ENCODE measurements at regions not wholly inside any gene's neighbourhood (a gene's known extent, or its start where the extent isn't known, plus 50 kb on each side); places are given as distances from the start of the nearest gene placed in this dataset.
A peak's percentile ranks its signal among the peaks of the same experiment; 100 is the strongest.
"Not testable (repeated sequence)": the region's sequence is repeated elsewhere in the genome, so short reads cannot be mapped to it uniquely, and the experiment has no call there.

DNA sequence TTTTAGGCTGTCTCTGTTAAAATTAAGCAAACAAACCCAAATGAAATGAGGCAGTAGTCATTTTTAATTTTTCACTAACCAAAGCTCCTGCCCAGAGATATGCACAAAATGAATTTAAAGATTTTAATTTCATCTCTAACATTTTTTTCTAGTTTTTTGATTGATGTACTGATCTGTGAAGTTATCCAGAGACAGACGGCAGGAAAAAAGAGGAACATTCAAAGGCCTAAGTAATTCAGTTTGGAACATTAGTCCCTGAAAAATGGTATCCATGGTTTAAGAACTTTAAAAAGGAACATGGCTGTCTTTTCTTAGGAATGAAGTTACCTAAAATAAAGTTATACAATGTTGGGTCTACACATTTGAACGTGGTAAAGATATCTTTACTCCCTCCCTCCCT is 498.8 kb upstream of the LMO3 start:
- DNase-seq (ENCODE audit: low read depth) = no peak

- DNase-seq (ENCODE audit: low read depth) = no peak
Observed at GRCh38 chr12:17097674-17098073, 491.7 kb upstream of the LMO3 start.

DNA sequence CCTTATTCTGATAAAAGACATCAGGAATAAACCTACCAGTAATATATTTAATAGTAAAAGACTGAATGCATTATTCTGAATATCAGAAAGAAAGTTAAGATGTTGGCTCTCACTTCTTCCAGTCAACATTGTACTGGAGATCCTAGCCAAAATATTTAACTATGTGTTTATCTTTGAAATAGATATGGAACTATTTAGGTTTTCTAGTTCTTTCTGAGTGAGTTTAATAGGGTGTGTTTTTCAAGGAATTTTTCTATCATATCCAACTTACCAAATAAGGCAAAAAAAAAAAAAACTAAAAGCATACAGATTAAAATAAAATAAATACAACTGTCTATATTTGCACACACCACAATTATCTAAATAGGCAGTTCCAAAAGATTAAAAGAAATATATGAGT is 478.9 kb upstream of the LMO3 start:
- no peak for DNase-seq (ENCODE audit: low read depth)

DNA sequence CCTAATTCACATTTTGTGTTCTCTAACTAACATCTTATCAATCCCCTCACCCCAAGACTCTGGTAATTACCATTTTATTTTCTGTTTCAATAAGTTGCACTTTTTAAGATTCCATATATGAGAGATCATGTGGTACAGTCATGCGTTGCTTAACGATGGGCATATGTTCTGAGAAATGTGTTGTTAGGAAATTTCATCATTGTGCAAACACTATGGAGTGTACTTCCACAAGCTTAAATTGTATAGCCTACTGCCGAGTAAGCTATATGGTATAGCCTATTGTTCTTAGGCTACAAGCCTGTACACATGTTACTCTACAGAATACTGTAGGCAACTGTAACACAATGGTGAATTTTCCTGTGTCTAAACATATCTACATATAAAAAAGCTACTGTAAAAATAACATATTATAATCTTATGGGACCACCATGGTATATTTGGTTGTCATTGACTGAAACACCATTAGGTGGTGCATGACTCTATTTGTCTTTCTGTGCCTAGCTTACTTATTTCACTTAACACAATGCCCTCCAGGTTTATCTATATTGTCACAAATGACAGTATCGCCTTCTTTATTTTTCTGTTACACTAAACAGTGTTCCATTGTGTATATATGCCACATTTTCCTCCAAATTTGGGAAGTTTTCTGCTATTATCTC is 473.4 kb upstream of the LMO3 start:
- DNase-seq (ENCODE audit: low read depth) = no peak

GRCh38 chr12:17077594-17077993 is 471.6 kb upstream of the LMO3 start:
- no peak for DNase-seq (ENCODE audit: low read depth)

DNA sequence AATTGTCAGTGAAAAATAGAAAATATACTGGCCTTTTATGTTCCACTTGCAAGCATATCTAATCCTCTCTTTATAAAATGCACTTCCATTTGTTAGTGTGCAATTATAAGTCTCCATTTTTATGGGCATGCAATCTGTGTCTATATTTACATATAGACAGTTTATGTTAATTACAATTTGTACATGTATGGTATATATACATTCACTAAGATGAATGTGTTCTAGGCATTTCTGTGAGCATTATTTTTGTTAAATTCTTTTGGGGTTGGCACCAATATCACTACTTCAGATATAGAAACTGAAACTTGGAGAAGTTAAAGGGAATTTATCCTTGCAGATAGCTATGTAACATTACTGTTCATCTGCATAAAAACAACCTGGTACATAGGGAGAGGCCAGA is 470.8 kb upstream of the LMO3 start:
- no peak for DNase-seq (ENCODE audit: low read depth)

DNA sequence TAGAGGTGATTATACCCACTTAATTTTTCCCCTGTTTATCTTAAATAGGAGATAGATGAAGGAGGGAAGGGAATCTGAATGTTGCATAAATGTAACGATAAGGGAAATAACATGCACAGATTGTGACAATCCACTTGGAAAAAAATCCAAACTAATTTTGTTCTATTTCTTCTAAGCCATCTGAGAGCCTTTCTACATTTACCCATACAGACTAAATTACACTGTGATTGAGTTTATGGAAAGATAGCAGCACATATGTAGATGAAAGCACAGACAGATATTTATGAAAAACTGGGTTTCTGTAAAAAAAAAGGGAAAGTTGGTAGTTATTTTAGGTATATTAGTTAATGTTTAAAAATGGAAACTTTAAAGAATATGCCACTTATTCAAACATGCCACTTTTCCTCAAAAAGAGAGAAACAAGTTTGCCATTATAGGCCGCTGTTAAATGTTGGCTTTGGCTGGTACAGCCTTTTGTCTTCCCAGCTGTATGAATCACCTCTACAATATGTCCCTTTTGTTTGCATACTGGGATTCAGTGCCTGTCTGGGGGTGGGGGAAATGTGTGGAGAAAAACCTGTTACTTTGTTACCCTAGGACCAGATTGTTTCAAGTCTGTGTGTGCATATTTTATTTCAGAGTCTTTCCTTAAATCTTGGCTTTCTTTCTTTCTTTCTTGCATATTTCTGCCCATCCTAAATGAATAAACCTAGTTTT is 470.2 kb upstream of the LMO3 start:
- peak; percentile 20 for DNase-seq (ENCODE audit: low read depth)

DNA sequence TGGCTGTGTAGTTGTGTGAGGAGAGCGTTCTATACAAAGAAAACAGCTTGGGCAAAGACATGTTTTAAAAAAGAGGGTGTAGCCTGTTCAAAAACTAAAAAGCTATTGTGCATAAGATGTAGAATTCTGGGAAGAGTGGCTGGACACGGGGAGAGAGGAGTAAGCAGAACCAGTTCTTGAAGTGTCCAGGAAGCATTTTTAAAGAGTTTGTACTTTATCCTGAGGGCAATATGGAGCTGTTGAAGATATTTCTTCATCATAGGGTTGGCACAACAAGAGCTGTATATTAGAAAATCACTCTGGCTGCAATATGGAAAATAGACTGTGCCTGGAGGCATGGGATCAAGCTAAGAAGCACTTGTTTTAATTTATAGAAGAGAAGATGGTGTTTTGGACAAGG is 458.9 kb upstream of the LMO3 start:
- DNase-seq (ENCODE audit: low read depth) = no peak

DNA sequence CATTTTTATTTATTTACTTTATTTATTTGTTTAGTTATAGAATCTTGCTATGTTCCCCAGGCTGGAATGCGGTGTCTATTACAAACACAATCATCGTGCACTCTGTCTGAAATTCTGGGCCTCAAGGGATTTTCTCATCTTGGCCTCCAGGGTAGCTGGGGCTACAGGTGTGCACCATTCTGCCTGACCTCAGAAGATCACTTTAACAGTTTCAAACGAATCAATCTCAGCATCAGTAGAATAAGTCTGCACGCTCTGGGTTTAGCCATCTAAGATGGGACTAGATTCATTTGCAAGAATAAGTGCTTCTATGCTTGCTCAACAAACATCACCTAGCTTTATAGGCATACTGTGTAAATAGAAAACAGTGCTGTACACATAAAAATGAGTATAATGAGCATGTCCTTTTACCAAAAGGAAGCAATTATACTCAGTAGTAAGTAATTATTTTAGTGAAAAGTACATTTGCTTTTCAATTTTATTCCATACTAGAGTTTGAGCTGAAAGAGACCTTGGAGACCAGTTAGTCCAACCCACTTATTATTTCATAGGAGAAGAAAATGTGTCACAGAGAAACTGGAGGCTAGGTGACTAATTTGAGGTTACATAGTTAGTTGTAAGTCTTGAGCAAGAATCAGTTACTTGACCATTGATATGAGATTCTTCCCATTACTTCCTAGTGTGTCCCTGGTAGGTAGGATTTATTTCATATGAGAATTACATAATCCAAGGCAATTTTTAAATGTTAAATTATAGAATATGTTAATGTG is 456.5 kb upstream of the LMO3 start:
- DNase-seq (ENCODE audit: low read depth) = peak; percentile 11

- no peak for DNase-seq (ENCODE audit: low read depth)
Observed at GRCh38 chr12:17060260-17060659, 454.3 kb upstream of the LMO3 start.

DNA sequence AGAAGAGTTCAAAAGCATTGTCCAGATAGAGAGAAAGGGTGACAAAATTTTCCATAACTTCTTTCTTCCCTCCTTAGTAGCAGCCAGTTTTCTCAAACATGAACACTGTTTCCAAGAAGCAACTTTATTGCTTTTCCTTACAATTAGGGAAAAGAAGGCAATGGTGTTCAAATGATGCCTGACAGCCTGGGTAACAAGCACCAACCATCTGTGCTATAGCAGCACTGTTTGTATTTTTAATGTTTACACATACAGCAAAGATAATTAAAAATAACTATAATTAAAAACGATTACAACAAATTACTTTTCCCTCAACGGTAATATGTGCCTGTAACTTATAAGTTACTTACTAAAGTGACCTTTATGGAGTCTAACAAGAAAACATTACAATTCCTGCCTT is 450.6 kb upstream of the LMO3 start:
- DNase-seq (ENCODE audit: low read depth) = no peak

DNA sequence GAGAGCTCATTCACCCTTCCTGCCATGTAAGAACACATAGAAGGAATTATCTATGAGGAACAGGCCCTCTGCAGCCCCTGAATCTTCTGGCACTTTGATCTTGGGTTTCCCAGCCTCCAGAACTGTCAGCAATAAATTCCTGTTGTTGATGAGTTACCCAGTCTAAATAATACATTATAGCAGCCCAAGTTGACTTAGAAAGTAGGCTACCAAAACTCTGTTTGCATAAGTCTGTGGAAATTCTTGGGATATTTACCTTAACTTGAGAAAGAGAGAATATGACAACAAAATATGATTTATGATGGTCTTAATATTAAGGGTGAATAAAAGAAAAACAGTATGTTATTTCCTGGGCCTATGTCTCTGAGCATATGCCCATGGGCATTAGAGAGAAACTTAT is 433.0 kb upstream of the LMO3 start:
- DNase-seq (ENCODE audit: low read depth) = no peak

GRCh38 chr12:17035372-17035771 is 429.4 kb upstream of the LMO3 start:
- DNase-seq (ENCODE audit: low read depth) = no peak

DNA sequence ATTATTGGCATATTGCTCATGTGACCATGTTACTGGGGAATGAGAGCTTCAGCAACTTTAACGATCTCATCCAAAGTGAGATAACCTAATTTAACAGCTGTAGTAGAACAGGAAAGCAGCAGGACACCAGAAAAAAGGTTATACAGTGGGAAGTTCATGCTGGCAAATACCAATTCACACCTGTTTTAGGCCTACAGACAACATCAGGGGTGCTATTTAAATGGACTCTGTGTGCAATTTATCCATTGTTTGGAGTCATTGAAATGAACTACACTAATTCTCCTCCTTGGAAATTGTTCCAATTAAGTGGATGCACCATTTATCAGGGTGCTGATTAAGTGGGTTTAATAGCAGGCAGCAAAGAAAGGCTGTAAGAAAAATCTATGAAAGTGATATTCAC is 424.4 kb upstream of the LMO3 start:
- DNase-seq (ENCODE audit: low read depth) = no peak

- DNase-seq (ENCODE audit: low read depth) = no peak
Observed at GRCh38 chr12:17028348-17028747, 422.4 kb upstream of the LMO3 start.

DNA sequence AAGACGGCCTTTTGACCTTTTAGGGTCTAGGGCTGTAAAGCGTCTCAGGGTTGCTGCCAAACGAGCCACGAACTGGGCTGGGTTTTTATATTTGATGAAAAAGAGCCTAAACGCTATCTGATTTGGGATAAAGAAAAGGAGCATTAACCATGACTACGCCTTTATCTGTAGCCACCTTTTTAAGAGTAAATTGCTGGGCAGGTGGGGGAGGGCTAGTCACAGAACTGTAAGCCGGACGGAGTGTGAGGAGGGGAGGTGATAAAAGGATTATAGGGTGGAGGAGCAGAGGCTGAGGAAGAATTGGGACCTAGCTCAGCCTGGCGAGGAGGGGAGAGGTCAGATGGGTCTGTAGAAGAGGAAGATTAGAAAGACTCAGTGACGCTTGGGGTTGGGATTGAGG is 419.5 kb upstream of the LMO3 start:
- not testable (repeated sequence) for DNase-seq (ENCODE audit: low read depth)

- DNase-seq (ENCODE audit: low read depth) = no peak
Observed at GRCh38 chr12:17020765-17021164, 414.8 kb upstream of the LMO3 start.

DNA sequence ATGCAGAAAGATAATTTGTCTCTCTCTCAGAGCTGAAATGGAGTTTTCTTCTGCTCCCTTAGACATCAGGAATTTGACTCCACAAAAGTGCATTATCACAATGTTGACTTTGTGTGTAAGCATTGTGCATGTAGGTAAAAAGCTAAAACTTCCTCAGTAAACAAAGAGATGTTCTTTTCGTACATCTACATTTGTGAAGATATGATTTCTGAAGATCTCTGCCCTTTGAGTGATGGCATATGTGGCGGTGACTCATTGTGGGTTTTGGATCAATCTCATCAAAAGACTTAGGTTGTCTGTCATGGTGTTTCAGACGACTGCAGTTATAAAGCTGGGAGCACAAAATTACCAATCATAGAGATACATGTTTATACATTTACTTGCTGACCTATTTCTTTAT is 411.4 kb upstream of the LMO3 start:
- peak; percentile 25 for DNase-seq (ENCODE audit: low read depth)

- peak; percentile 46 for DNase-seq (ENCODE audit: low read depth)
Observed at GRCh38 chr12:17016116-17016864, 410.3 kb upstream of the LMO3 start.

- DNase-seq (ENCODE audit: low read depth) = no peak
Observed at GRCh38 chr12:17015501-17015900, 409.5 kb upstream of the LMO3 start.

- peak; percentile 80 for DNase-seq (ENCODE audit: low read depth)
Observed at GRCh38 chr12:17007442-17008040, 401.6 kb upstream of the LMO3 start.

- not testable (repeated sequence) for DNase-seq (ENCODE audit: low read depth)
Observed at GRCh38 chr12:16998538-16998937, 392.6 kb upstream of the LMO3 start.

Measured in Daoy (cell line).